WTC11 (cell line): ENCODE measurements at regions not wholly inside any gene's neighbourhood (a gene's known extent, or its start where the extent isn't known, plus 50 kb on each side); places are given as distances from the start of the nearest gene placed in this dataset.

ENCODE experiments used
- ATAC-seq: fragments of 200-7000 bp; cut with Tn5 transposase; 2 replicates; pipeline ENCODE4 v1.10.0; 2021; ENCODE audit warnings: mild to moderate bottlenecking, moderate library complexity
- CTCF ChIA-PET: fragments of 300-600 bp; sonication (Branson Sonifier 250); formaldehyde crosslinking; loops from one replicate; lab custom pipeline; 2021; ENCODE audit warnings: antibody characterized with exemption; lab: Charles Lee
- POLR2A ChIA-PET: fragments of 350-600 bp; sonication (Branson Sonifier 250); formaldehyde crosslinking; loops from one replicate; lab custom pipeline; 2021; ENCODE audit warnings: antibody characterized with exemption; lab: Charles Lee
- DNase-seq: peaks from one replicate; pipeline ENCODE4 v3.0.0; 2021; ENCODE audit warnings: low spot score
- H3K27ac Mint-ChIP-seq: 2 replicates; pipeline ENCODE4 v1.8.0; 2021; ENCODE audit warnings: mixed read lengths
- H3K27me3 Mint-ChIP-seq: 2 replicates; pipeline ENCODE4 v1.8.0; 2021; ENCODE audit warnings: low read depth, mild to moderate bottlenecking, moderate library complexity, mixed read lengths
- H3K36me3 Mint-ChIP-seq: 2 replicates; pipeline ENCODE4 v1.8.0; 2021; ENCODE audit warnings: mixed read lengths
- H3K4me1 Mint-ChIP-seq: 2 replicates; pipeline ENCODE4 v1.8.0; 2022; ENCODE audit warnings: mixed read lengths
- H3K4me3 Mint-ChIP-seq: 2 replicates; pipeline ENCODE4 v1.8.0; 2021; ENCODE audit warnings: mild to moderate bottlenecking, moderate library complexity, mixed read lengths
- H3K9me3 Mint-ChIP-seq: 2 replicates; pipeline ENCODE4 v1.8.0; 2021; ENCODE audit warnings: mixed read lengths
- EMX1 ChIP-seq: fragments of 250-450 bp; sonication (Bioruptor Pico); IDR thresholded peaks from 2 replicates; pipeline ENCODE4 v1.8.0; 2021; ENCODE audit warnings: mild to moderate bottlenecking
- ESRRA ChIP-seq: sonication (generic); formaldehyde crosslinking; IDR thresholded peaks from 2 replicates; pipeline ENCODE4 v1.8.1; 2022; ENCODE audit warnings: mild to moderate bottlenecking, missing genetic modification reagents, borderline replicate concordance
- FOXK1 ChIP-seq: sonication (generic); formaldehyde crosslinking; IDR thresholded peaks from 2 replicates; pipeline ENCODE4 v1.8.0; 2022; ENCODE audit warnings: mild to moderate bottlenecking, moderate library complexity, missing genetic modification reagents
- FOXP1 ChIP-seq: sonication (generic); formaldehyde crosslinking; IDR thresholded peaks from 2 replicates; pipeline ENCODE4 v1.8.0; 2022; ENCODE audit warnings: missing genetic modification reagents, mild to moderate bottlenecking, moderate library complexity, borderline replicate concordance
- IRF2 ChIP-seq: sonication (generic); formaldehyde crosslinking; IDR thresholded peaks from 2 replicates; pipeline ENCODE4 v1.8.0; 2022; ENCODE audit warnings: low read depth, missing genetic modification reagents, borderline replicate concordance
- KAT7 ChIP-seq: sonication (generic); formaldehyde crosslinking; IDR thresholded peaks from 2 replicates; pipeline ENCODE4 v1.8.1; 2023; ENCODE audit warnings: missing genetic modification reagents, mild to moderate bottlenecking, borderline replicate concordance
- NFATC4 ChIP-seq: fragments of 250-450 bp; sonication (Bioruptor Pico); IDR thresholded peaks from 2 replicates; pipeline ENCODE4 v1.9.0; 2021; ENCODE audit warnings: mild to moderate bottlenecking
- OVOL2 ChIP-seq: fragments of 250-450 bp; sonication (Bioruptor Pico); IDR thresholded peaks from 2 replicates; pipeline ENCODE4 v1.9.0; 2021; ENCODE audit warnings: mild to moderate bottlenecking, borderline replicate concordance
- SOX15 ChIP-seq: fragments of 250-450 bp; sonication (Bioruptor Pico); IDR thresholded peaks from 2 replicates; pipeline ENCODE4 v1.9.0; 2021; ENCODE audit warnings: mild to moderate bottlenecking
- SP1 ChIP-seq: sonication (generic); formaldehyde crosslinking; conservative IDR thresholded peaks from 2 replicates; pipeline ENCODE4 v1.8.1; 2022; ENCODE audit warnings: missing genetic modification reagents
- TCF7 ChIP-seq: sonication (generic); formaldehyde crosslinking; IDR thresholded peaks from 2 replicates; pipeline ENCODE4 v1.8.0; 2022; ENCODE audit warnings: mild to moderate bottlenecking, low read depth, missing genetic modification reagents, moderate library complexity
- ZBTB21 ChIP-seq: sonication (generic); formaldehyde crosslinking; IDR thresholded peaks from 2 replicates; pipeline ENCODE4 v1.8.1; 2023; ENCODE audit warnings: mild to moderate bottlenecking, missing genetic modification reagents, borderline replicate concordance
- ZNF219 ChIP-seq: sonication (generic); formaldehyde crosslinking; IDR thresholded peaks from 2 replicates; pipeline ENCODE4 v1.8.0; 2023; ENCODE audit warnings: missing genetic modification reagents, mild to moderate bottlenecking, borderline replicate concordance
- ZNF232 ChIP-seq: sonication (generic); formaldehyde crosslinking; IDR thresholded peaks from 2 replicates; pipeline ENCODE4 v1.8.0; 2022; ENCODE audit warnings: mild to moderate bottlenecking, missing genetic modification reagents
- ZNF317 ChIP-seq: sonication (generic); formaldehyde crosslinking; IDR thresholded peaks from 2 replicates; pipeline ENCODE4 v1.8.1; 2023; ENCODE audit warnings: low read depth, mild to moderate bottlenecking, moderate library complexity, missing genetic modification reagents, borderline replicate concordance
- ZNF423 ChIP-seq: fragments of 250-450 bp; sonication (Bioruptor Pico); IDR thresholded peaks from 2 replicates; pipeline ENCODE4 v2.1.2; 2022; ENCODE audit warnings: mild to moderate bottlenecking, moderate library complexity
- TF ChIP-seq, protein P1 (sequence below): sonication (generic); formaldehyde crosslinking; IDR thresholded peaks from 2 replicates; pipeline ENCODE4 v1.8.0; 2022; ENCODE audit warnings: mild to moderate bottlenecking, missing genetic modification reagents
- TF ChIP-seq, protein P2 (sequence below): fragments of 250-450 bp; sonication (Bioruptor Pico); IDR thresholded peaks from 2 replicates; pipeline ENCODE4 v1.9.0; 2021; ENCODE audit warnings: mild to moderate bottlenecking, borderline replicate concordance
- TF ChIP-seq, protein P3 (sequence below): sonication (generic); formaldehyde crosslinking; IDR thresholded peaks from 2 replicates; pipeline ENCODE4 v1.8.0; 2022; ENCODE audit warnings: mild to moderate bottlenecking, missing genetic modification reagents
- TF ChIP-seq, protein P4 (sequence below): sonication (generic); formaldehyde crosslinking; IDR thresholded peaks from 2 replicates; pipeline ENCODE4 v1.8.0; 2023; ENCODE audit warnings: missing genetic modification reagents
- TF ChIP-seq, protein P5 (sequence below): sonication (generic); formaldehyde crosslinking; IDR thresholded peaks from 2 replicates; pipeline ENCODE4 v1.8.1; 2023; ENCODE audit warnings: mild to moderate bottlenecking, missing genetic modification reagents, borderline replicate concordance
- TF ChIP-seq, protein P6 (sequence below): sonication (generic); formaldehyde crosslinking; IDR thresholded peaks from 2 replicates; pipeline ENCODE4 v1.8.1; 2023; ENCODE audit warnings: mild to moderate bottlenecking, missing genetic modification reagents, moderate library complexity
- TF ChIP-seq, protein P7 (sequence below): sonication (generic); formaldehyde crosslinking; IDR thresholded peaks from 2 replicates; pipeline ENCODE4 v1.8.1; 2023; ENCODE audit warnings: mild to moderate bottlenecking, moderate library complexity, missing genetic modification reagents

DNA sequence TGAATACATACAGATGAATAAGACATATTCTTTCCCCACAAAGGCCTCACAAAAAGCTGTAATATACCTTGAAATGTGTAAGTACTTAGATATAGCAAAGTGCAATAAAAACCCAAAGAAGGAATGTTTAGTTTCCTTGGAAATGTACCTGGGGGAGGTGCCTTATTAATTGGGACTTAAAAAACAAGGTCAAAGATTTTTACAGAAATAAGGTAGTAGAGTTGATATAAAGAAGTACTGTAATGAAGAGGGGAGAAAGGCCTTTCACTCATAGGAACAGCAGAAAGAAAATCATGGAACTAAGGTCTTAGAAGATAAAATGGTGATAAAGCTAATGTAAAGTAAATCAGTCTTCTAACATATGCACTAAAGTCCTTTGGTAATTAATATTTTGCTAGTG lies 153.9 kb upstream of the B3GALT2 start:
- Mint-ChIP-seq H3K36me3 (no peaks in the 10 kb centered on the region), H3K27me3 (no peaks in the 10 kb centered on the region), H3K4me1 (peaks cover 3% of the 10 kb centered on the region; the same call in 1 of the 2 replicates), H3K4me3 (no peak overlapping the region), H3K9me3 (no peaks in the 10 kb centered on the region), H3K27ac (no peak overlapping the region)
- ATAC-seq (no peak), DNase-seq (no peak)
- CTCF ChIA-PET, result no interaction called here
- POLR2A ChIA-PET, result interaction anchor here (0.6 to 0.7 kb wide), 2 partner anchors 73 to 316 kb away, joined by 3 read pairs; no protein-coding TSS in a partner anchor
- no peak for TF ChIP-seq EMX1 (CRISPR knock-in tag)
- TF ChIP-seq ZNF232 (CRISPR knock-in tag), result no peak
- TF ChIP-seq ZNF219, result no peak
- no peak for TF ChIP-seq ZNF317 (CRISPR knock-in tag)
- TF ChIP-seq, protein P1, sequence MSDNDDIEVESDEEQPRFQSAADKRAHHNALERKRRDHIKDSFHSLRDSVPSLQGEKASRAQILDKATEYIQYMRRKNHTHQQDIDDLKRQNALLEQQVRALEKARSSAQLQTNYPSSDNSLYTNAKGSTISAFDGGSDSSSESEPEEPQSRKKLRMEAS (CRISPR knock-in tag), result no peak
- no peak for TF ChIP-seq ESRRA (CRISPR knock-in tag)
- no peak for TF ChIP-seq ZNF423 (CRISPR knock-in tag)
- no peak for TF ChIP-seq SP1 (CRISPR knock-in tag)
- no peak for TF ChIP-seq ZBTB21 (CRISPR knock-in tag)
- no peak for TF ChIP-seq FOXK1 (CRISPR knock-in tag)
- TF ChIP-seq, protein P2, sequence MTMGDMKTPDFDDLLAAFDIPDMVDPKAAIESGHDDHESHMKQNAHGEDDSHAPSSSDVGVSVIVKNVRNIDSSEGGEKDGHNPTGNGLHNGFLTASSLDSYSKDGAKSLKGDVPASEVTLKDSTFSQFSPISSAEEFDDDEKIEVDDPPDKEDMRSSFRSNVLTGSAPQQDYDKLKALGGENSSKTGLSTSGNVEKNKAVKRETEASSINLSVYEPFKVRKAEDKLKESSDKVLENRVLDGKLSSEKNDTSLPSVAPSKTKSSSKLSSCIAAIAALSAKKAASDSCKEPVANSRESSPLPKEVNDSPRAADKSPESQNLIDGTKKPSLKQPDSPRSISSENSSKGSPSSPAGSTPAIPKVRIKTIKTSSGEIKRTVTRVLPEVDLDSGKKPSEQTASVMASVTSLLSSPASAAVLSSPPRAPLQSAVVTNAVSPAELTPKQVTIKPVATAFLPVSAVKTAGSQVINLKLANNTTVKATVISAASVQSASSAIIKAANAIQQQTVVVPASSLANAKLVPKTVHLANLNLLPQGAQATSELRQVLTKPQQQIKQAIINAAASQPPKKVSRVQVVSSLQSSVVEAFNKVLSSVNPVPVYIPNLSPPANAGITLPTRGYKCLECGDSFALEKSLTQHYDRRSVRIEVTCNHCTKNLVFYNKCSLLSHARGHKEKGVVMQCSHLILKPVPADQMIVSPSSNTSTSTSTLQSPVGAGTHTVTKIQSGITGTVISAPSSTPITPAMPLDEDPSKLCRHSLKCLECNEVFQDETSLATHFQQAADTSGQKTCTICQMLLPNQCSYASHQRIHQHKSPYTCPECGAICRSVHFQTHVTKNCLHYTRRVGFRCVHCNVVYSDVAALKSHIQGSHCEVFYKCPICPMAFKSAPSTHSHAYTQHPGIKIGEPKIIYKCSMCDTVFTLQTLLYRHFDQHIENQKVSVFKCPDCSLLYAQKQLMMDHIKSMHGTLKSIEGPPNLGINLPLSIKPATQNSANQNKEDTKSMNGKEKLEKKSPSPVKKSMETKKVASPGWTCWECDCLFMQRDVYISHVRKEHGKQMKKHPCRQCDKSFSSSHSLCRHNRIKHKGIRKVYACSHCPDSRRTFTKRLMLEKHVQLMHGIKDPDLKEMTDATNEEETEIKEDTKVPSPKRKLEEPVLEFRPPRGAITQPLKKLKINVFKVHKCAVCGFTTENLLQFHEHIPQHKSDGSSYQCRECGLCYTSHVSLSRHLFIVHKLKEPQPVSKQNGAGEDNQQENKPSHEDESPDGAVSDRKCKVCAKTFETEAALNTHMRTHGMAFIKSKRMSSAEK, result no peak
- no peak for TF ChIP-seq SOX15
- TF ChIP-seq, protein P3, sequence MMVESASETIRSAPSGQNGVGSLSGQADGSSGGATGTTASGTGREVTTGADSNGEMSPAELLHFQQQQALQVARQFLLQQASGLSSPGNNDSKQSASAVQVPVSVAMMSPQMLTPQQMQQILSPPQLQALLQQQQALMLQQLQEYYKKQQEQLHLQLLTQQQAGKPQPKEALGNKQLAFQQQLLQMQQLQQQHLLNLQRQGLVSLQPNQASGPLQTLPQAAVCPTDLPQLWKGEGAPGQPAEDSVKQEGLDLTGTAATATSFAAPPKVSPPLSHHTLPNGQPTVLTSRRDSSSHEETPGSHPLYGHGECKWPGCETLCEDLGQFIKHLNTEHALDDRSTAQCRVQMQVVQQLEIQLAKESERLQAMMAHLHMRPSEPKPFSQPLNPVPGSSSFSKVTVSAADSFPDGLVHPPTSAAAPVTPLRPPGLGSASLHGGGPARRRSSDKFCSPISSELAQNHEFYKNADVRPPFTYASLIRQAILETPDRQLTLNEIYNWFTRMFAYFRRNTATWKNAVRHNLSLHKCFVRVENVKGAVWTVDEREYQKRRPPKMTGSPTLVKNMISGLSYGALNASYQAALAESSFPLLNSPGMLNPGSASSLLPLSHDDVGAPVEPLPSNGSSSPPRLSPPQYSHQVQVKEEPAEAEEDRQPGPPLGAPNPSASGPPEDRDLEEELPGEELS (CRISPR knock-in tag), result no peak
- no peak for TF ChIP-seq KAT7 (CRISPR knock-in tag)
- TF ChIP-seq, protein P4, sequence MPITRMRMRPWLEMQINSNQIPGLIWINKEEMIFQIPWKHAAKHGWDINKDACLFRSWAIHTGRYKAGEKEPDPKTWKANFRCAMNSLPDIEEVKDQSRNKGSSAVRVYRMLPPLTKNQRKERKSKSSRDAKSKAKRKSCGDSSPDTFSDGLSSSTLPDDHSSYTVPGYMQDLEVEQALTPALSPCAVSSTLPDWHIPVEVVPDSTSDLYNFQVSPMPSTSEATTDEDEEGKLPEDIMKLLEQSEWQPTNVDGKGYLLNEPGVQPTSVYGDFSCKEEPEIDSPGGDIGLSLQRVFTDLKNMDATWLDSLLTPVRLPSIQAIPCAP (CRISPR knock-in tag), result no peak
- TF ChIP-seq IRF2 (CRISPR knock-in tag), result no peak
- TF ChIP-seq OVOL2 (CRISPR knock-in tag), result no peak

DNA sequence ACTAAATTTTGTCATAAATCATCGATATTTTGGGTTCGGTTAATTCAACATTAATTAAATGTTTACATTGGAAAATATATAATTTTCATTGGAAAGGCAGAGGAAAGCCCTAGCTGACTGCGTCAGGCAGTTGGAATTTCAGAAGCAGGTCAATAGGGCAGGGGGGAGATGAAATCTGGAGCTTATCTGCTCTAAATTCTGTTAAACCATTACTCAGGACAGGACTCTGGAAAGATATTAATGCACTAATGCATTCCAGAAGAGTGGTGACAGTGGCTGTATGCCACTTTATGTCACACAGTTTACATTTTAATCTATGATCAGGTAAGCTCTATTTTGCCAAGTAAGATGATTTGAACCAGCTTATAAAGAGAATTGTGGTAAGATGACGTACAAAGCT lies 153.0 kb upstream of the B3GALT2 start:
- DNase-seq, result no peak
- H3K9me3 Mint-ChIP-seq, result no peaks in the 10 kb centered on the region
- CTCF ChIA-PET, result no interaction called here
- TF ChIP-seq, protein P5, sequence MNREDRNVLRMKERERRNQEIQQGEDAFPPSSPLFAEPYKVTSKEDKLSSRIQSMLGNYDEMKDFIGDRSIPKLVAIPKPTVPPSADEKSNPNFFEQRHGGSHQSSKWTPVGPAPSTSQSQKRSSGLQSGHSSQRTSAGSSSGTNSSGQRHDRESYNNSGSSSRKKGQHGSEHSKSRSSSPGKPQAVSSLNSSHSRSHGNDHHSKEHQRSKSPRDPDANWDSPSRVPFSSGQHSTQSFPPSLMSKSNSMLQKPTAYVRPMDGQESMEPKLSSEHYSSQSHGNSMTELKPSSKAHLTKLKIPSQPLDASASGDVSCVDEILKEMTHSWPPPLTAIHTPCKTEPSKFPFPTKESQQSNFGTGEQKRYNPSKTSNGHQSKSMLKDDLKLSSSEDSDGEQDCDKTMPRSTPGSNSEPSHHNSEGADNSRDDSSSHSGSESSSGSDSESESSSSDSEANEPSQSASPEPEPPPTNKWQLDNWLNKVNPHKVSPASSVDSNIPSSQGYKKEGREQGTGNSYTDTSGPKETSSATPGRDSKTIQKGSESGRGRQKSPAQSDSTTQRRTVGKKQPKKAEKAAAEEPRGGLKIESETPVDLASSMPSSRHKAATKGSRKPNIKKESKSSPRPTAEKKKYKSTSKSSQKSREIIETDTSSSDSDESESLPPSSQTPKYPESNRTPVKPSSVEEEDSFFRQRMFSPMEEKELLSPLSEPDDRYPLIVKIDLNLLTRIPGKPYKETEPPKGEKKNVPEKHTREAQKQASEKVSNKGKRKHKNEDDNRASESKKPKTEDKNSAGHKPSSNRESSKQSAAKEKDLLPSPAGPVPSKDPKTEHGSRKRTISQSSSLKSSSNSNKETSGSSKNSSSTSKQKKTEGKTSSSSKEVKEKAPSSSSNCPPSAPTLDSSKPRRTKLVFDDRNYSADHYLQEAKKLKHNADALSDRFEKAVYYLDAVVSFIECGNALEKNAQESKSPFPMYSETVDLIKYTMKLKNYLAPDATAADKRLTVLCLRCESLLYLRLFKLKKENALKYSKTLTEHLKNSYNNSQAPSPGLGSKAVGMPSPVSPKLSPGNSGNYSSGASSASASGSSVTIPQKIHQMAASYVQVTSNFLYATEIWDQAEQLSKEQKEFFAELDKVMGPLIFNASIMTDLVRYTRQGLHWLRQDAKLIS (CRISPR knock-in tag), result no peak
- no peak for TF ChIP-seq TCF7 (CRISPR knock-in tag)
- TF ChIP-seq, protein P6, sequence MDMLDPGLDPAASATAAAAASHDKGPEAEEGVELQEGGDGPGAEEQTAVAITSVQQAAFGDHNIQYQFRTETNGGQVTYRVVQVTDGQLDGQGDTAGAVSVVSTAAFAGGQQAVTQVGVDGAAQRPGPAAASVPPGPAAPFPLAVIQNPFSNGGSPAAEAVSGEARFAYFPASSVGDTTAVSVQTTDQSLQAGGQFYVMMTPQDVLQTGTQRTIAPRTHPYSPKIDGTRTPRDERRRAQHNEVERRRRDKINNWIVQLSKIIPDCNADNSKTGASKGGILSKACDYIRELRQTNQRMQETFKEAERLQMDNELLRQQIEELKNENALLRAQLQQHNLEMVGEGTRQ (CRISPR knock-in tag), result no peak
- TF ChIP-seq FOXK1 (CRISPR knock-in tag), result no peak
- TF ChIP-seq, protein P7, sequence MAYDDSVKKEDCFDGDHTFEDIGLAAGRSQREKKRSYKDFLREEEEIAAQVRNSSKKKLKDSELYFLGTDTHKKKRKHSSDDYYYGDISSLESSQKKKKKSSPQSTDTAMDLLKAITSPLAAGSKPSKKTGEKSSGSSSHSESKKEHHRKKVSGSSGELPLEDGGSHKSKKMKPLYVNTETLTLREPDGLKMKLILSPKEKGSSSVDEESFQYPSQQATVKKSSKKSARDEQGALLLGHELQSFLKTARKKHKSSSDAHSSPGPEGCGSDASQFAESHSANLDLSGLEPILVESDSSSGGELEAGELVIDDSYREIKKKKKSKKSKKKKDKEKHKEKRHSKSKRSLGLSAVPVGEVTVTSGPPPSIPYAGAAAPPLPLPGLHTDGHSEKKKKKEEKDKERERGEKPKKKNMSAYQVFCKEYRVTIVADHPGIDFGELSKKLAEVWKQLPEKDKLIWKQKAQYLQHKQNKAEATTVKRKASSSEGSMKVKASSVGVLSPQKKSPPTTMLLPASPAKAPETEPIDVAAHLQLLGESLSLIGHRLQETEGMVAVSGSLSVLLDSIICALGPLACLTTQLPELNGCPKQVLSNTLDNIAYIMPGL (CRISPR knock-in tag), result no peak
- no peak for TF ChIP-seq FOXP1
- TF ChIP-seq ZNF423 (CRISPR knock-in tag), result no peak
- no peak for TF ChIP-seq NFATC4 (CRISPR knock-in tag)

More for the DNA sequence above, 153.0 kb upstream of the B3GALT2 start:
- ATAC-seq, result no peak
- H3K27ac Mint-ChIP-seq, result no peak overlapping the region
- H3K4me1 Mint-ChIP-seq, result peaks cover 3% of the 10 kb centered on the region; the same call in 1 of the 2 replicates
- H3K36me3 Mint-ChIP-seq, result no peaks in the 10 kb centered on the region
- H3K27me3 Mint-ChIP-seq, result no peaks in the 10 kb centered on the region
- POLR2A ChIA-PET, result no interaction called here
- no peak overlapping the region for H3K4me3 Mint-ChIP-seq
